ENCODE measurements at regions not wholly inside any gene's neighbourhood (a gene's known extent, or its start where the extent isn't known, plus 50 kb on each side); places are given as distances from the start of the nearest gene placed in this dataset.

DNA sequence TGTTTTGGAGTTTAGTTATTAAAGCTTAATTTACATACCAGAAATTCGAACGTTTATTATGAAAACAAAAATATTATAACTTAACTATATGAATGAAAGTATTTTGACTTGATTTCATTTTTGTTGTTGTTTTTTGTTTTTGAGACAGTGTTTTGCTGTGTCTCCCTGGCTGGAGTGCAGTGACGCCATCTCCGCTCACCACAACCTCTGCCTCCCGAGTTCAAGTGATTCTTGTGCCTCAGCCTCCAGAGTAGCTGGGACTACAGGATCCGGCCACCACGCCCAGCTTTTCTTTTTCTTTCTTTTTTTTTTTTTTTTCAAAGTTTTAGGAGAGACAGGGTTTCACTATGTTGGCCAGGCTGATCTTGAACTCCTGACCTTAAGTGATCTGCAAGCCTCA is 392.6 kb downstream of the PCDH17 start:
- no peak overlapping the region for H3K27ac Mint-ChIP-seq (ENCODE audit: unreplicated experiment)
- H3K4me3 Mint-ChIP-seq, result no peak overlapping the region
- H3K36me3 Mint-ChIP-seq (ENCODE audit: low read depth), result no peaks in the 10 kb centered on the region
- TF ChIP-seq, protein P1, sequence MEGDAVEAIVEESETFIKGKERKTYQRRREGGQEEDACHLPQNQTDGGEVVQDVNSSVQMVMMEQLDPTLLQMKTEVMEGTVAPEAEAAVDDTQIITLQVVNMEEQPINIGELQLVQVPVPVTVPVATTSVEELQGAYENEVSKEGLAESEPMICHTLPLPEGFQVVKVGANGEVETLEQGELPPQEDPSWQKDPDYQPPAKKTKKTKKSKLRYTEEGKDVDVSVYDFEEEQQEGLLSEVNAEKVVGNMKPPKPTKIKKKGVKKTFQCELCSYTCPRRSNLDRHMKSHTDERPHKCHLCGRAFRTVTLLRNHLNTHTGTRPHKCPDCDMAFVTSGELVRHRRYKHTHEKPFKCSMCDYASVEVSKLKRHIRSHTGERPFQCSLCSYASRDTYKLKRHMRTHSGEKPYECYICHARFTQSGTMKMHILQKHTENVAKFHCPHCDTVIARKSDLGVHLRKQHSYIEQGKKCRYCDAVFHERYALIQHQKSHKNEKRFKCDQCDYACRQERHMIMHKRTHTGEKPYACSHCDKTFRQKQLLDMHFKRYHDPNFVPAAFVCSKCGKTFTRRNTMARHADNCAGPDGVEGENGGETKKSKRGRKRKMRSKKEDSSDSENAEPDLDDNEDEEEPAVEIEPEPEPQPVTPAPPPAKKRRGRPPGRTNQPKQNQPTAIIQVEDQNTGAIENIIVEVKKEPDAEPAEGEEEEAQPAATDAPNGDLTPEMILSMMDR (conservative IDR thresholded peaks at IDR 0.05), result no peak
- DNase-seq (ENCODE audit: low read depth, low spot score), result no peak
- H3K4me1 Mint-ChIP-seq, result no peaks in the 10 kb centered on the region
- H3K27me3 Mint-ChIP-seq (ENCODE audit: low read depth), result no peaks in the 10 kb centered on the region
- no peaks in the 10 kb centered on the region for H3K9me3 Mint-ChIP-seq

DNA sequence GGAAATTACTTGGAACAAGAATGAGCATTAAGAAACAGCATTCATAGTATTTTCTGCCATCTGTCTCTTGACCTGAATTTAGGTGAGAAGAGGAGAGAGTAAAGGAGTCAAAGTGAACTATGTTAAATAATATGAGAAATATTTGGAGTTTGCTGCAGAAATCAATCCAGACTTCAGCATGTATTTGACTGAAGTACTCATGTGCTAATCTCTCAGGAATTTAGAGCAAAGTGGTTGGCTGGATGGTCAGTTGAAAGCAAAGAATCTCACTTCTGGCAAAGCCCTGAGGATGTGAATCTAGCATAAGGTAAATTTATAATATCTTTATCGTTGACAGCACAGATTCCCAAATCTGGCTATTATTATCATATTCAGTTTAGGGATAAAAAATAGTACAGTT is 394.3 kb downstream of the PCDH17 start:
- no peak for DNase-seq (ENCODE audit: low read depth, low spot score)
- Mint-ChIP-seq H3K4me3 (no peak overlapping the region), H3K9me3 (no peaks in the 10 kb centered on the region), H3K27ac (ENCODE audit: unreplicated experiment) (no peak overlapping the region), H3K27me3 (ENCODE audit: low read depth) (no peaks in the 10 kb centered on the region), H3K36me3 (ENCODE audit: low read depth) (no peaks in the 10 kb centered on the region), H3K4me1 (no peaks in the 10 kb centered on the region)
- TF ChIP-seq, protein P1 (conservative IDR thresholded peaks at IDR 0.05), result no peak

DNA sequence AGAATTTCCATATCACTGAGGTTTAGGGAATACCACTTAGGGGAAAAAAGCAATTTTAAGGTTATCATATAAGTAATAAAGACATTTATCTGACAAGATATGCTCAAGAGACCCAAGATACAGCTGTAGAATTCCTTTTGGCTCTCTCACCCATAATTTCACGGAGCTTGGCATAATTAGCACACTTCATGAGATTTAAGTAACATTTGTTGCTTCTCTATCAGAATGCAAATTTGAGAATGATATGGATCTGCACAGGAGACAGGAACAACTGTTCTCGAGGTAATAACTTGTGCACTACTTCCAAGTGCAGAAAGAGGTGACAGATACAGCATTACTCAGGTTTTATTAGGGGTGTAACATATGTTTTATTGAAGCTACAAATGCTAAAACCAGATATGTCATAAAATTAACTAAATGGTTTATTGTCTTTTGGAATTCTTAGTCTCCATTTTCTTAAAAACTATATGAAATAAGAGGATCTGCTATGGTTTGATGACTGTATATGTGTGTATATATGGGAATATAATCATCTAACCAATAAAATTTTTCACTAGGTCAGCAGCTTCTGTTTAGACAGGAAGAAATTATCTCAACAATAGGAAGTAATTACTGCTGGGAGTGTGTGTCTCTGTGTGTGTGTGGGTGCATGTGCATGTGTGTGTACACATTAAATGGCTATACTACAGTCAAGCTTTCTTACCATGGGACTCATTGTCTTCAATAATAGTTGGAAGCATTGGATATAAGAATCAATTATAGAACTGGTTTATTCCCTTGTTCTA is 401.3 kb downstream of the PCDH17 start:
- TF ChIP-seq, protein P1 (conservative IDR thresholded peaks at IDR 0.05), result no peak
- Mint-ChIP-seq H3K36me3 (ENCODE audit: low read depth) (no peaks in the 10 kb centered on the region), H3K4me1 (no peaks in the 10 kb centered on the region), H3K27ac (ENCODE audit: unreplicated experiment) (no peak overlapping the region), H3K4me3 (no peak overlapping the region), H3K9me3 (no peaks in the 10 kb centered on the region), H3K27me3 (ENCODE audit: low read depth) (no peaks in the 10 kb centered on the region)
- no peak for DNase-seq (ENCODE audit: low read depth, low spot score)

DNA sequence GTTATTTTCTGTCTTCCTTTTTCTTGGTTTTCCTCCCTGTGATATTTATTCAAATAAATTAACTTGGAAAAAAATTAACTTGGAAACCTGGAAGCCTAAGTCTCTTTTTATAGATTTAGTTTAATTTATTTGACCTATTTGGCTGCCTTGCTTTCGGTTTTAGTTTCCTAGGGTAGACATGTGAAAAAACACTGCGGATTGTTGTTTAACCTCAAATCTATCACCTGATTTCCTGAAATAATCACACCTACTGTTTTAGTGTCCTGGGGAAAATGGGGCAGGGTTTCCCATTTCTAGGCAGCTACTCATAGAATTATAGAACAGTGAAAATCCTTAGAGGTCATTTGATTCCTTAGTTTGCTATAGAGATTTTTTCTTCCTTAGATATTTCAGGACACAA is 412.4 kb downstream of the PCDH17 start:
- Mint-ChIP-seq H3K27me3 (ENCODE audit: low read depth) (no peaks in the 10 kb centered on the region), H3K4me3 (no peak overlapping the region), H3K4me1 (no peaks in the 10 kb centered on the region), H3K9me3 (peaks cover 4% of the 10 kb centered on the region), H3K36me3 (ENCODE audit: low read depth) (peaks cover 3% of the 10 kb centered on the region), H3K27ac (ENCODE audit: unreplicated experiment) (no peak overlapping the region)
- DNase-seq (ENCODE audit: low read depth, low spot score), result no peak
- TF ChIP-seq, protein P1 (conservative IDR thresholded peaks at IDR 0.05), result no peak

DNA sequence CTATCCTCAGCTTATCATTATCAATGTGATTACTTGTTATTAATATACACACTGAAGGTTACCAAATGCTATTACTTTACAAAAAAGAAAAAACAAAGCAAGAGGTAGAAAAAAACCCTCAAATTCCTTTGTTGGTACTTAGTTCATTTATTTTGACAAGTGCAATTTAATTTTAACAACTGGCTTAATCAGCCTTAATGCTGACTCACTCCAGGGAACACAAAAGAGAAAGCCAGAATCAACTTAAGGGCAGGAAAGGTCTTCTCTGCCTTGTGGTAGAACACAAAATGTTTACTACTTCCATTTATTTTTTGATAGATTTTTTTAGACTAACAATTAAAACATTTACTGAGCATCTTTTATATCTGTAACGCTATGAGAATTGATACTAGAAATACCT is 417.1 kb downstream of the PCDH17 start:
- TF ChIP-seq, protein P1 (conservative IDR thresholded peaks at IDR 0.05), result no peak
- Mint-ChIP-seq H3K9me3 (peaks cover 4% of the 10 kb centered on the region), H3K27ac (ENCODE audit: unreplicated experiment) (no peak overlapping the region), H3K4me3 (no peak overlapping the region), H3K27me3 (ENCODE audit: low read depth) (no peaks in the 10 kb centered on the region), H3K36me3 (ENCODE audit: low read depth) (peaks cover 3% of the 10 kb centered on the region), H3K4me1 (no peaks in the 10 kb centered on the region)
- DNase-seq (ENCODE audit: low read depth, low spot score), result no peak
